ENCODE measurements at regions not wholly inside any gene's neighbourhood (a gene's known extent, or its start where the extent isn't known, plus 50 kb on each side); places are given as distances from the start of the nearest gene placed in this dataset.

DNA sequence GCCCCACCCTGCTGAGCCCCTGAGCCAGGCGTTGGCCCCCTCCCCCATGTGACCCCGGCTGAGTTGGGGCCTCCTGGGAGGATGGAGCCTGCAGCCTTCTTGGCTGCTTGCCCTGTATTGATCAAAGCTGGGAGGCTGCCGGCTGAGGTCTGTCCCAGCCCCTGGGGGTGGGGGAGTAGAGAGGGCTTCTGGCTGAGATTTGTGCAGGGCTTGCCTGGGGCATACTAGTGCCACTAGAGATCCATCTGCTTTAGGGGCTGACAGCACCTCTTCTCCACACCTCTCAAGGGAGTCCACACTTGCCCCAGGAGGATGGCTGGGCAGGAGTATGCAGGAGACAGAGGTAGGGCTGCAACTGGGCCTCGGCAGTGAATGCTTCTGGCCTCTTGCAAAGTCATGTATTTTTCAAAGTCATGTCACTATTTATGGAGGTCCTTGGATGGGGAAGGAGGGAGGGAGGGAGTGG is 53.6 kb upstream of the SSBP3 start:
- Histone ChIP-seq H3K9me3 (ENCODE audit: severe bottlenecking) (no peaks in the 10 kb centered on the region), H3K4me3 (ENCODE audit: low read depth, low read length) (no peak overlapping the region), H3K27me3 (ENCODE audit: insufficient read depth, low read depth, severe bottlenecking) (no peaks in the 10 kb centered on the region), H3K36me3 (no peaks in the 10 kb centered on the region), H3K27ac (no peak overlapping the region)
- peak; percentile 68 for DNase-seq
- TF ChIP-seq, protein P1, sequence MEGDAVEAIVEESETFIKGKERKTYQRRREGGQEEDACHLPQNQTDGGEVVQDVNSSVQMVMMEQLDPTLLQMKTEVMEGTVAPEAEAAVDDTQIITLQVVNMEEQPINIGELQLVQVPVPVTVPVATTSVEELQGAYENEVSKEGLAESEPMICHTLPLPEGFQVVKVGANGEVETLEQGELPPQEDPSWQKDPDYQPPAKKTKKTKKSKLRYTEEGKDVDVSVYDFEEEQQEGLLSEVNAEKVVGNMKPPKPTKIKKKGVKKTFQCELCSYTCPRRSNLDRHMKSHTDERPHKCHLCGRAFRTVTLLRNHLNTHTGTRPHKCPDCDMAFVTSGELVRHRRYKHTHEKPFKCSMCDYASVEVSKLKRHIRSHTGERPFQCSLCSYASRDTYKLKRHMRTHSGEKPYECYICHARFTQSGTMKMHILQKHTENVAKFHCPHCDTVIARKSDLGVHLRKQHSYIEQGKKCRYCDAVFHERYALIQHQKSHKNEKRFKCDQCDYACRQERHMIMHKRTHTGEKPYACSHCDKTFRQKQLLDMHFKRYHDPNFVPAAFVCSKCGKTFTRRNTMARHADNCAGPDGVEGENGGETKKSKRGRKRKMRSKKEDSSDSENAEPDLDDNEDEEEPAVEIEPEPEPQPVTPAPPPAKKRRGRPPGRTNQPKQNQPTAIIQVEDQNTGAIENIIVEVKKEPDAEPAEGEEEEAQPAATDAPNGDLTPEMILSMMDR (IDR thresholded peaks at IDR 0.05; ENCODE audit: low read depth, low read length) = no peak

DNA sequence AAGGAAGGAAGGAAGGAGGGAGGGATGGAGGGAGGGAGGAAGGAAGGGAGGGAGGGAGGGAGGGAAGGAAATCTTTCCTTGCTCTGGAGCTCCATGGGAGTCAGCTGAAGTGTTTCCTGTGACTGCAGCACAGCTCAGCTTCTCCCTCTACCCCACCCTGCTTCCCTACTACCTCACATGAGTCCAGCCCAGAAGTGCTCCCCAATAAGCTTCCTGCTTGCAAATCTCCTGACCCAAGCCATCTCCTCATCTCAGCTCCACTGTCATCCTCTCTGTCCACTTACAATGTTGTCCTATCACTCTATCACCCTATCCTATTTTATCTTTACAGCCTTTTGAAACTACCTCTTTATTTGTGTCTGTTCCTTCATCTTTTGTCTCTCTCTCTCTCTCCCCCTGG is 52.9 kb upstream of the SSBP3 start:
- Histone ChIP-seq H3K9me3 (ENCODE audit: severe bottlenecking) (no peaks in the 10 kb centered on the region), H3K36me3 (no peaks in the 10 kb centered on the region)
- TF ChIP-seq, protein P1 (IDR thresholded peaks at IDR 0.05; ENCODE audit: low read depth, low read length) = no peak

DNA sequence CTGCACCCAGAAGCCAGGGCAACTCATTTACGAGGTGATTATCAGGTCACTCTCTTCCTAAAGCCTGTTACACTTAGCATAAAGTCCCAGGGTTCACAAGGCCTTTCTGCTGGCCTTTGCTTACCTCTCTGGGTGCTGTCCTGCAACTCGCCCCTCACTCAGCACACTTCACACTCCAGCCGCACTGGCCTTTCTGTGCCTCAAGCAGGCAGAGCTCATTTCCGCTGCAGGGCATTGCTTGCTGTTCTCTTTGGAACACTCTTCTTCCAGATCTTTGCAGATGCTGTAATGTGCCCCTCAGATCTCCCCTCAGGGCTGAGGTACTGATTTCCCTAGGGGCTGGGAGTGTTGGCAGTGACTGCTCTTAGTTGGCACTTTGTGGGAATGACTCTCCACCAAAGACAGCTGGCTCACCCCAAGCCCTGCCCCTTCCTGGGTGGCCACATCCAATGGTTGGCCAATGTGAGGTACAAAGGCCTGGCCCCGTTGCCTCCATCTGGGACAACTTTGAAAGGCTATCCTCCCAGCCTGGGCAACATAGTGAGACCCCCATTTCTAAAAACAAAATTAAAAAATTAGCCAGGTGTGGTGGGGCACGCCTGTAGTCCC is 50.8 kb upstream of the SSBP3 start:
- Histone ChIP-seq H3K27ac (no peak overlapping the region), H3K4me3 (ENCODE audit: low read depth, low read length) (no peak overlapping the region), H3K27me3 (ENCODE audit: insufficient read depth, low read depth, severe bottlenecking) (no peaks in the 10 kb centered on the region), H3K9me3 (ENCODE audit: severe bottlenecking) (no peaks in the 10 kb centered on the region), H3K36me3 (no peaks in the 10 kb centered on the region)
- TF ChIP-seq, protein P1 (IDR thresholded peaks at IDR 0.05; ENCODE audit: low read depth, low read length) = no peak
- no peak for DNase-seq

More for the DNA sequence above, 52.9 kb upstream of the SSBP3 start:
- no peak for DNase-seq
- Histone ChIP-seq H3K4me3 (ENCODE audit: low read depth, low read length) (no peak overlapping the region), H3K27me3 (ENCODE audit: insufficient read depth, low read depth, severe bottlenecking) (no peaks in the 10 kb centered on the region), H3K27ac (no peak overlapping the region)

DNA sequence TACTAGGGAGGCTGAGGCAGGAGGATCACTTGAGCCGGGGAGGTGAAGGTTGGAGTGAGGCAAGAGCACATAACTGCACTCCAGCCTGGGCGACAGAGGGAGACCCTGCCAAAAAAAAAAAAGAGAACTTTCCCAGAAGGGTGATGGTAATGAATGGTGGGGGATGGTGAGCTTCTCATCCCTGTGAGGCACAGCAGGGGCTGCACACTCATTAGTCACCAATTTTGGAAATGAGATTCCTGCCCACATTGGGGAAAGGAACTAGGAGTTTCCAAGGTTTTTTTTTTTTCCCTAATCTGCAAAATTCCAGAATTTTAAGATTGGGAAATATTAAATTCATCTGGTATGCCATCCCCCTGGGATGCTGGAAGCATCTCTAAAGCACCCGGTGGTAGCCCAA is 50.2 kb upstream of the SSBP3 start:
- Histone ChIP-seq H3K36me3 (no peaks in the 10 kb centered on the region), H3K27ac (no peak overlapping the region), H3K9me3 (ENCODE audit: severe bottlenecking) (no peaks in the 10 kb centered on the region), H3K27me3 (ENCODE audit: insufficient read depth, low read depth, severe bottlenecking) (no peaks in the 10 kb centered on the region), H3K4me3 (ENCODE audit: low read depth, low read length) (no peak overlapping the region)
- DNase-seq = no peak
- TF ChIP-seq, protein P1 (IDR thresholded peaks at IDR 0.05; ENCODE audit: low read depth, low read length) = no peak

All from WERI-Rb-1 (cell line).